Smooth muscle cell (in vitro differentiated cells): ENCODE measurements at regions not wholly inside any gene's neighbourhood (a gene's known extent, or its start where the extent isn't known, plus 50 kb on each side); places are given as distances from the start of the nearest gene placed in this dataset.
"Not testable (repeated sequence)": the region's sequence is repeated elsewhere in the genome, so short reads cannot be mapped to it uniquely, and the experiment has no call there.

Source experiments
- DNase-seq: peaks from one replicate; lab custom pipeline; 2025; ENCODE audit not compliant: unreplicated experiment; lab: John Stamatoyannopoulos, UW
- H2AFZ ChIP-seq: fragments of 200-600 bp; sonication (generic); 2 replicates; pipeline ENCODE4 v1.6.0; 2016; ENCODE audit warnings: antibody characterized with exemption, low read depth, mild to moderate bottlenecking
- H3F3A ChIP-seq: fragments of 200-600 bp; sonication (generic); 2 replicates; pipeline ENCODE4 v1.6.0; 2017; ENCODE audit warnings: antibody characterized with exemption, low read depth
- H3K27ac ChIP-seq: fragments of 200-600 bp; sonication (generic); 2 replicates; pipeline ENCODE4 v1.5.1; 2016; ENCODE audit warnings: low read depth, mild to moderate bottlenecking
- H3K27me3 ChIP-seq: fragments of 200-600 bp; sonication (generic); 2 replicates; pipeline ENCODE4 v1.6.1; 2016; ENCODE audit warnings: low read depth, mild to moderate bottlenecking
- H3K36me3 ChIP-seq: fragments of 200-600 bp; sonication (generic); 2 replicates; pipeline ENCODE4 v1.5.1; 2016; ENCODE audit warnings: low read depth
- H3K4me1 ChIP-seq: fragments of 200-600 bp; sonication (generic); 2 replicates; pipeline ENCODE4 v1.5.1; 2016; ENCODE audit warnings: low read depth
- H3K4me2 ChIP-seq: fragments of 200-600 bp; sonication (generic); 2 replicates; pipeline ENCODE4 v1.6.0; 2016; ENCODE audit warnings: mild to moderate bottlenecking
- H3K4me3 ChIP-seq: fragments of 200-600 bp; sonication (generic); 2 replicates; pipeline ENCODE4 v1.5.1; 2016; ENCODE audit warnings: mild to moderate bottlenecking
- H3K79me2 ChIP-seq: fragments of 200-600 bp; sonication (generic); 2 replicates; pipeline ENCODE4 v1.6.0; 2016; ENCODE audit warnings: low read depth, mild to moderate bottlenecking
- H3K9ac ChIP-seq: fragments of 200-600 bp; sonication (generic); 2 replicates; pipeline ENCODE4 v1.6.0; 2016; ENCODE audit warnings: low read depth
- H3K9me3 ChIP-seq: fragments of 200-600 bp; sonication (generic); replicated peaks from 2 replicates; pipeline ENCODE4 v1.5.1; 2016; ENCODE audit warnings: low read depth
- H4K20me1 ChIP-seq: fragments of 200-600 bp; sonication (generic); 2 replicates; pipeline ENCODE4 v1.6.0; 2016; ENCODE audit warnings: low read depth
- CTCF ChIP-seq: fragments of 200-600 bp; sonication (generic); IDR thresholded peaks from 2 replicates; pipeline ENCODE4 v1.5.1; 2017; ENCODE audit warnings: borderline replicate concordance, mild to moderate bottlenecking, antibody characterized with exemption; ENCODE audit not compliant: insufficient read depth, poor library complexity, severe bottlenecking
- WGBS: methylation state at CpG from one replicate; pipeline ENCODE4 v1.1.7; 2016; ENCODE audit warnings: low lambda C conversion rate; 5-methylcytosine and 5-hydroxymethylcytosine counted together

GRCh38 chr3:145259166-145259880, 901.7 kb downstream of the PLOD2 start:
- WGBS, result 94% methylated on average over 3 of the region's 3 CpGs
- Histone ChIP-seq H3F3A (no peaks in the 10 kb centered on the region), H3K4me2 (no peak overlapping the region), H3K4me3 (no peak overlapping the region), H3K36me3 (no peaks in the 10 kb centered on the region), H4K20me1 (no peaks in the 10 kb centered on the region), H2AFZ (no peak overlapping the region), H3K27me3 (no peaks in the 10 kb centered on the region), H3K9ac (no peak overlapping the region), H3K4me1 (peaks cover 6% of the 10 kb centered on the region), H3K27ac (no peak overlapping the region), H3K9me3 (no peaks in the 10 kb centered on the region), H3K79me2 (no peaks in the 10 kb centered on the region)
- DNase-seq, result no peak
- TF ChIP-seq CTCF, result no peak

GRCh38 chr3:145263458-145263857, 897.5 kb downstream of the PLOD2 start:
- not testable (repeated sequence) for H2AFZ ChIP-seq, DNase-seq, H3K9me3 ChIP-seq, H3K79me2 ChIP-seq, H3F3A ChIP-seq, H3K4me2 ChIP-seq, H3K4me1 ChIP-seq, H3K36me3 ChIP-seq, H3K4me3 ChIP-seq, H3K27ac ChIP-seq, H4K20me1 ChIP-seq, H3K27me3 ChIP-seq, H3K9ac ChIP-seq
- 100% methylated on average over 1 of the region's 1 CpG for WGBS

GRCh38 chr3:145266368-145266767, 894.6 kb downstream of the PLOD2 start:
- no peak for TF ChIP-seq CTCF
- Histone ChIP-seq H3K9me3 (no peaks in the 10 kb centered on the region), H3F3A (no peaks in the 10 kb centered on the region), H3K79me2 (no peaks in the 10 kb centered on the region), H3K27me3 (no peaks in the 10 kb centered on the region), H3K4me2 (no peak overlapping the region), H3K4me1 (no peaks in the 10 kb centered on the region), H3K4me3 (no peak overlapping the region), H4K20me1 (no peaks in the 10 kb centered on the region), H3K9ac (no peak overlapping the region), H3K27ac (no peak overlapping the region), H3K36me3 (no peaks in the 10 kb centered on the region), H2AFZ (no peak overlapping the region)
- DNase-seq, result no peak
- WGBS, result 64% methylated on average over 6 of the region's 6 CpGs

- Histone ChIP-seq H3K9me3 (peaks cover under 1% of the 10 kb centered on the region), H3K4me1 (no peaks in the 10 kb centered on the region)
These were observed 891.9 kb downstream of the PLOD2 start for GRCh38 chr3:145269106-145269505.

More at GRCh38 chr3:145269106-145269505, 891.9 kb downstream of the PLOD2 start:
- no peak for TF ChIP-seq CTCF
- H3K36me3 ChIP-seq, result no peaks in the 10 kb centered on the region
- no peak for DNase-seq
- H2AFZ ChIP-seq, result no peak overlapping the region
- no peaks in the 10 kb centered on the region for H3F3A ChIP-seq
- no peaks in the 10 kb centered on the region for H4K20me1 ChIP-seq
- no peaks in the 10 kb centered on the region for H3K79me2 ChIP-seq
- no peak overlapping the region for H3K9ac ChIP-seq
- no peak overlapping the region for H3K4me2 ChIP-seq
- no peak overlapping the region for H3K4me3 ChIP-seq
- H3K27ac ChIP-seq, result no peak overlapping the region
- H3K27me3 ChIP-seq, result no peaks in the 10 kb centered on the region
- 94% methylated on average over 3 of the region's 3 CpGs for WGBS
